Umbilical cord (tissue), 1 donor: ENCODE measurements at regions not wholly inside any gene's neighbourhood (a gene's known extent, or its start where the extent isn't known, plus 50 kb on each side); places are given as distances from the start of the nearest gene placed in this dataset.
"Not testable (repeated sequence)": the region's sequence is repeated elsewhere in the genome, so short reads cannot be mapped to it uniquely, and the experiment has no call there.

Experiments
- DNase-seq: peaks from one replicate; pipeline ENCODE4 v3.0.0-alpha.2; 2015; ENCODE audit warnings: low spot score

DNA sequence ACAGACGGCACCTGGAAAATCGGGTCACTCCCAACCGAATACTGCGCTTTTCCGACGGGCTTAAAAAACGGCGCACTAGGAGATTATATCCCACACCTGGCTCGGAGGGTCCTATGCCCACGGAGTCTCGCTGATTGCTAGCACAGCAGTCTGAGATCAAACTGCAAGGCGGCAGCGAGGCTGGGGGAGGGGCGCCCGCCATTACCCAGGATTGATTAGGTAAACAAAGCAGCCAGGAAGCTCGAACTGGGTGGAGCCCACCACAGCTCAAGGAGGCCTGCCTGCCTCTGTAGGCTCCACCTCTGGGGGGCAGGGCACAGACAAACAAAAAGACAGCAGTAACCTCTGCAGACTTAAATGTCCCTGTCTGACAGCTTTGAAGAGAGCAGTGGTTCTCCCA lies 64.5 kb downstream of the SLC30A10 start:
- not testable (repeated sequence) for DNase-seq

DNA sequence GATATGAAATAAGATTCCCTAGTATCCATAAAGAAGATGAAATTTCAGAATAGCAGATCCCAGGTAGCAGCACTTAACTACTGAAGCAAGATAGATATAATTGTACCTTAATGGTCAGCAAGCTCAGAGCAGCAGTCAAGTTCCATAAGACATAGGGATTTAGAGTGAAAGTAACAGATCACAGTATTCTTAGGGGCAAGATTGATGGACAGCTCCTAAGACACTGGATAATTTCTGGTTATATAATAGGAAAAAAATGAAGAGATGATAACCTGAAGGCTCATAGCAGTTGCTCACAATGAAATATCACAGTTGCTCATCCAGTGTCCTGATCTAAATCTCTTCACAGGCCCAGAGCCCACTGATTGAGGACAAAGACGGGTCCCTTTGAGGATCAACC lies 66.0 kb downstream of the SLC30A10 start:
- DNase-seq = no peak

DNA sequence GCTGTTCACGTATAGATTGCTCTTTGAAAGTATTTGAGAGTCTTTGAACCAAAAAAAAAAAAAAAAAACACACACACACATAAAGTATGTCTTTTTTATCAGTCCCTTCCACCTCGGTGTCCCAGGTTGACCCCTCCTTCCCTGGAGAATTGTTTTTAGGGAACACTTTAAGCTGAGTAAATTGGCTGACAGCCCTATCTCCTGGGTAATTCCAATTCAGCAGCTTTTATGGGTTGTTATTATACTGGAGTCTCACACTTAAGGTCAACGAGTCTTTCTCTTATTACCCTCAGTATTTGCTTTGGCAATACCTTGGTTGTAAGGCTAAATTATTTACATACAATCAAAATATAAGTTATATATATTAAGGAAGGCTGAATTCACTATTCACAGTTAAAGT lies 69.4 kb downstream of the SLC30A10 start:
- DNase-seq = no peak

DNA sequence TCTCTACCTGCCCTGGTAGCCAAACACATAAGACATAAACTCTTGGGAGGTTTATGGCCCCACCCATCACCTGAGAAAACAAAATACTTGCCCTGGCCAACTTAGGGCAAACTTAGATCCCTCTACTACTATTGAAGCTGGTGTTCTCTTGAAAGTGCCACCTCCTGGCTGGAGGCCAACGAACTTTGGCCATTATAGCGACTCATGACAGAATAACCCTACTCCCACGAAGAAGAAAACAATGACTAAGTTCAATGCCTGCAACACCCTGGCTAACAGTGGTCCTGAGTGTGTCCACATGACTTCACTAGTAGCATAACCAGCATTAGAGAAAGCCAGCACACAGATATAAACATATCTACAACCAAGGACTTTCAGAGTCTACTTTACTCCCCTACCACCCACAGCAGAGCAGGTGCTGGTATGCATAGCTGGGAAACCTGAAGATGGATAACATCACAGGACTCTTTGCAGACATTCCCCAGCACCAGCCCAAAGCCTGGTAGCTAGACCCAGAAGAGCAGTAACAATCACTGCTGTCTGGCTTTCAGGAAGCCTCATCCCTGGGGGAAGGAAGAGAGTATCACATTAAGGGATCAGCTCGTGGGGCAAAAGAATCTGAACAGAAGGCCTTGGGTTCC lies 81.0 kb downstream of the SLC30A10 start:
- DNase-seq = no peak

DNA sequence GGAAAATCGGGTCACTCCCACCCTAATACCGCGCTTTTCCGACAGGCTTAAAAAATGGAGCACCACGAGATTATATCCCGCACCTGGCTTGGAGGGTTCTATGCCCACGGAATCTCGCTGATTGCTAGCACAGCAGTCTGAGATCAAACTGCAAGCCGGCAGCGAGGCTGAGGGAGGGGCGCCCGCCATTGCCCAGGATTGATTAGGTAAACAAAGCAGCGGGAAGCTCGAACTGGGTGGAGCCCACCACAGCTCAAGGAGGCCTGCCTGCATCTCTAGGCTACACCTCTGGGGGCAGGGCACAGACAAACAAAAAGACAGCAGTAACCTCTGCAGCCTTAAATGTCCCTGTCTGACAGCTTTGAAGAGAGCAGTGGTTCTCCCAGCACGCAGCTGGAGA lies 88.8 kb downstream of the SLC30A10 start:
- DNase-seq = not testable (repeated sequence)

DNA sequence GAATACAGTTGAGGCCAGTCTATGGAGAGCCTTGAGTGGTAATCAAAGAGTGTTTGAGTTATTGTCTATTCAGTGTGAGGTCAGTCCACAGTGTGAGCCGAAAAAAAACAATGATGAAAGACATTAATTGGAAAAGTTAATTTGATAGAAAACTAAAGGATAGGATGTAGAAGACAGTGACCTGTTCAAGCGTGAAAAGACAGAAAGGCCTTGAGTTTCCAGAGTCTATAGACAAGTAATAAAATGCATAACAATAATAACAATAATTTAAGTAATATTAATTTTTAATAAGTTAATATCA lies 90.4 kb downstream of the SLC30A10 start:
- DNase-seq = no peak

DNA sequence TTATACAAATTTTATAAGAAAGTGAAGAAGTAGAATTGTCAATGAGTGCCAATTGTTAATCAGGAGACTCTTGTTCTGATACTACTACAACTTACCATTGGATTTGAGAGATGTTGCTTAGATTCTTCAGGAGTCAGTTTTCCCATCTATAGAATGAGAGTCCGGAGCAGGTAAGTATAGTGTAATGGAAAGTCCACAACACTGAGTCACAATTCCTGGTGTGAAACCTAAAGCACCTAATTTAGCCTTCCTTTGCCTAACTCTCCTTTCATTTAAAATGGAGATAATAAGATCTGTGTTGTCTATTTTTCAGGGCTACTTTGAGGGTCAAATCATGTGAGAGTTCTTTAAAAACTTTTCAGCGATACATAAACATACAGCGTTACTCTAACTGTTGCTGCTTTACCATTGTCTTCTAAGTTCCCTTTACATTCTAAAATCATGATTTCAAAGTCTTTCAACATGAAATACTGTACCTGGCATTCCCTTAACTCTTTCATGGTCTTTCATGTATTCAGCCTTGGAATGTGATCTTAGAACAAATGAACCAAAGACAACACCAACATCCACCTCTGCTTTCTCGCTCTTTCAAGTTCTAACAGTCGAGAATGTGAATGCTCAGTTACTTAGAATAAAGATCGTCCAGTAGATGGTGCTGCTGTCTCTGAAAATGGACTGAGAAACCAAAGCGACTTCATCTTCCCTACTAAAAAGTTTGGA lies 90.9 kb downstream of the SLC30A10 start:
- DNase-seq = peak; percentile 69

DNA sequence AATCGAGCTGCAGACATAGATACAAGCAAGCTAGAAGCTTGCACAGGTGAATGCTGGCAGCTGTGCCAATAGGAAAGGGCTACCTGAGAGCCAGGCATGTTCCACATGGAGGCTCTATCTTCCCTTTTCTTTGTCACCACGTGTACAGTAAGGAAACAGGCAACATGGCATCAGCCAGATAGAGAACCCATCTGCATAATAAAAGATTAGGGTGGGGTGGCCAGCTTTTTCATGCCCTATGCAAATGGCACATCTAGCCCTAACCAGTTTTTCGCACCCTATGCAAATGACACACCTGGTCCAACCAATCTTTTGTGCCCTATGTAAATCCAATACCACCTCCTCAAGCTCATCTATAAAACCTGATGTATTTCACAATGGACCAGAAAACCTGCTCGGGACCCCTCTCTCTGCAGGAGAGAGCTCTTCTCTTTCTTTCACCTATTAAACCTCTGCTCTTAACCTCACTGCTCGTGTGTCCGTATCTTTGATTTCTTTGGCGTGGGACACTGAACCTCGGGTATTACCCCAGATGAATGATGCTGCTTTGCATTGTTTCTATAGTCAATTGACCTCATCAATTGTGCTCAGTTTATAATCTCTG lies 93.9 kb downstream of the SLC30A10 start:
- DNase-seq = no peak

DNA sequence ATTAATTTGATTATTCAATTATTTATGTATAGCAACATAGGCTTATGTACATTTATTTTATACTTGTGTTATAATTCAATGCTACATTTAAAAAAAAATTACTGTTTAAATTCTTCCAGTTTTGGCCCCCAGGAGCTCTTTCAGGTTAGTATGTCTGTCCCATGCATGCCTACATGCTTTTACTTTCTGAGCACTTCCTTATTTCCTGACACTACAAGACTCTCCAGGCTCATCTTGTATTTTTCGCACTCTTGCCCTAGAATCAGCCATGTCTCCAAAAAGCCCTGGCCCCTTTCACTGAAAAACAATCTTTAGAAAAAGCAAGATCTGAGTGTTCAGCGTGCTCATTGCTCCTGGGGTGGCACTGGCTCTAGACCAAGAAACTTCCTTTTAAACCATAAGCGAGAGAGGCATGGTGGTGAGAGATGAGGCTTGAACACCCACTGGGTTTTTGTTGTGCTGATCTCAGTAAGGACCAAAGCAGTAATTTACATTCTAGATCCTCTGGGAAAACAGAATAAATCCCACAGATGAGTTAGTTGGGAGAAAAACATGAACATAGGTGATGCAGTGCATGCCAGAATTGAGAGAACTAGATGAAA lies 95.0 kb downstream of the SLC30A10 start:
- no peak for DNase-seq

DNA sequence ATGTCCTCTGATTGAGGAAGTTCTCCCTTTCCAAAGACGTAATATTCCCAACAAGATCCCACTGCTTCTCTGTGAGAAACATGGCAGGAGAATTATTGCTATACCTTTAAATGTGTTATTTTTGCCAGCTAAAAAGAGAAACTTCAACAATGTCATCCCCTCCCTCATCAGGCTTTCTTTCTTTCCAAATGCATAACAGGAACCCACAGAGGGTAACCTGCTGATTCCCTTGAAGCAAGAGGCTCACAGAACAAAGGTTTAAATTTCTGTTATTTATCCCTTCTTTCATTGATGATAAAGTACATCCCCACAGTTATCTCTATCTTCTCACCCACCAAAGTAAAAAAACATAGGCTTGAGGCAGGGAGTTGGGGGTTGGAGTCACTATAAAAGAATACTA lies 102.1 kb downstream of the SLC30A10 start:
- DNase-seq = no peak

DNA sequence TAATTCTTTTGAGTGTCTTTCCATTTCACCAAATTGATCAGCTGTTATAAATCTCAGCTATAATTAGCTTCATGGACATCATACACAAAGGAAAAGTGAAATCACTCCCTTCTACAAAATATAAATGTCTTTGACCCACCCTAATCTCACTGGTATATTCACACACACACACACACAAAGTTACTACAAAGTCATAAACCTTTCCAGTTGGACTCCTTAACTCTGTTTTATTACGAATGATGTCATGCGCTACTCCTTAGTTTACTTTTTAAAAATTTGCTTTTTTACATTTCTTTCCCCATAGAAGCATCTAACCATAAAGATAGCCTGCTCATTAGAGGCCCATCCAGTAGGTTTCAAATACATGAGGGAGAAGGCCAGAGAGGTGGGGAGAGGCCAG lies 103.0 kb downstream of the SLC30A10 start:
- DNase-seq = no peak

DNA sequence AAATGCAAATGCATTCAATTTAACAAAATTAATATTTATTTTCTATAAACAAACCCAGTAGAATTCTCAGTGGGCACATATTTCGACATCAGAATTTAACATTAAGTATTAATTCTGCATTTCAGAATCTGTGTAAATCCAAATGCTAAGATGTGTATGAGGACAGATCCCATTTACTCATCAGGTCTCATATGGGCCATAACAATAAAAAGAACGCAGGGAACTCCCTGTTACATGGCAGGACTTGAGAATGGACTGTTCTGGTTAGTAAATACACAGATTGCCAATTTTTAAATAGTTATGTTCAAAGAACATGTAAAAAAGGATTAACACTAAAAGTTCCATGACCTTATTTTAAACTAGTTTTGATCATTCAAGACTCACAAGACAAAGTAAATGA lies 104.0 kb downstream of the SLC30A10 start:
- DNase-seq = no peak

DNA sequence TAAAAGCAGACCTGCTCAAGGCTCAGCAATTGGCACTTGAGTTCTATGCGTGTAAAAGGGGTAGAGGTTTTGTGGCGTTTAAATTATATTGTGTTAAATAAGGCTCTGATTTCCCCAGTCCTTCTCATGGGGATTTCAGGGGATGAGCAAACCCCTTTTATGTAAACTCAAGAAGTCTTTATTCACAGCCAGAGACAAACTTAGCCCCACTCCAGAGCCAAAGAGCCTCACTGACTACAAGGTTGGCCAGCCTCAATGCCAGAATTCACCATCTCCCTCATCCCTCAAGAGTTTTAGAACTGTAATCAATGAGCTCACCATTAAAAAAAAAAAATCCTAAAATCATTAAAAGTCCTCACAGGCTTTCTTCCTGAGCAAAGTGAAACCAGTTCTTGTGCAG lies 107.8 kb downstream of the SLC30A10 start:
- peak; percentile 4 for DNase-seq

DNA sequence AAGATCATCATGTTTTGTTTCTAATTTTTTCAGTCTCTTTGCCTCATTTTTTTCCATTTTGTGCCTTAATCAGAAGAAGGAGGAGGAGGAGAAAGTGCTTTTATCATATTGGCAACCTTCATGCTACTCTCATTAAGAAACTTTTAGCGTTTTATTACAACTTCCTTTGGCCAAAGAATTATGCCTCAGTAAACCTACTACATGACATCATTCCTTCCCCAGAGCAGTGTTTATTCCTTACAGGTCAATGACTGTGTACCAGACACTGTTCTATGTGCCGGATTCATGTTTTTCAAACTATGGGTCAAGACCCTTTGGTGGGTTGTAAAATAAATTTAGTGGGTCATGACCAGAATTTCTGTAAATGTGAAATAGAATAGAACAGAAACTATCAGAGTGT lies 110.4 kb downstream of the SLC30A10 start:
- DNase-seq = no peak

DNA sequence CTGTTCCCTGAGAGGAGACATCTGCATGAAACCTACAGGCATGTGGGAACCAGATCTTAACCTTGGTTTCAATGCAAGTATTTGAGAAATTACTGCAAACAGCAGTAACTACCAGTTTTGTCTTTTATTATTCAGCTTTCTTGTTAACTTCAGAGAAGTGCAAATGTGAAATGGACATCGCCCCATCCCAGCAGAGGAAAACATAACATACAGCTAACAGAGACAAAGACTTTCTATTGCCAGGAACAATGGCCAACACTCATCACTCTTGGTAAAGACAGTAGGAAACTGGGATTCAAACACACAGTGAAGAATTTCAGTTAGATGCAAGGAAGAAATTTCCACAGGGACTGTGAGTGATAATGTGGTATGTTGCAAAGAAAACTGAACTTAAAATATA lies 115.1 kb downstream of the SLC30A10 start:
- DNase-seq = no peak

DNA sequence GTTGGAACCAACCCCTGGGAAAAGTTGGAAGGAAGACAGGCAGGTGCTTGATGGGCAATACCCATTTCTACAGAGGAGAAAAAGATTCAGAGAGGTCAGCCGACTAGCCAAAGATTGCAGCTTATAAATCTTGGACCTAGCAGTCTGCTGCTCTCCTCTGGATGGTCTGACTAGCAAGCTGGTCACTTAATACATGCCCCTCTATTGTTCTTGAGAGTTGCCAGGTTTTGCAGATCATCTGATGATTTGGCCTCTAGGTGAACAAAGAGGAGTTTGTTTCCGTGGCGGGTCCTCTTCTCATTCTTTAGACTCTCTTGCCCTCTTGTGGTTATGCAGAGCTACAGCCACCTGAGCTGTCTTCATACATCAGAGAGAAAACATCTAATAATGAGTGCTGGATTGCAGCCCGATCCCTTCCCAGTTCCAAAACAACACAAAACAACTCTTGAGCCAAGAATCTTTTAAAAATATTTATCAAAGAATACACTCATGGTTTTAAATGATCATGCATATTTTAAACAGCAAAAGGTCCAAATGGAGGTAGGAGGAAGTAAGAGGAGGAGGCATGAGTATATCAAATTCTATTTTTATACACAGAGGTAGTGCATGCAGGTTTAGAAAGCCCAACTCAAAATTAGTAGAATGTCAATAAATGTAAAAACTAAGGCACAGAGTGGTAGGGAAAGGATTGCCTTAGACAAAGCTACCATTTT lies 115.7 kb downstream of the SLC30A10 start:
- peak; percentile 50 for DNase-seq

DNA sequence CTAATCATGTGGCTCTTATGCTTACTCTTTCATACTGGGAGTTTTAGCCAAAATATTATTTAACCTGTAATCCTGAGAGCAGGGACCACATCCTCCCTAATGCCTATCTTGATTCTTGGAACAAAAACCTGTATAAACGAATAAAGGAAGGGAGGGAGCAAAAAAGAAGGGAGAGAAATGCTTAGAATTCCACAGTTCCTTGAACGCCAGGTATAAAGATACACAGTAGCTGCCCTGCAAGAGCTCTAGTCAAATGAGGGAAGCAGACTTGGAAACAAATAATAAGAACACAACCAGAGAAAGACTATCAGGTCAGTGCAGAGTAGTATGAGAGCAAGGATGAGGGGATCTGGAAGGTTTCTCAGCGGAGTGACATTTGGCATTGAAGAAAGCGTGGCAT lies 116.3 kb downstream of the SLC30A10 start:
- no peak for DNase-seq

DNA sequence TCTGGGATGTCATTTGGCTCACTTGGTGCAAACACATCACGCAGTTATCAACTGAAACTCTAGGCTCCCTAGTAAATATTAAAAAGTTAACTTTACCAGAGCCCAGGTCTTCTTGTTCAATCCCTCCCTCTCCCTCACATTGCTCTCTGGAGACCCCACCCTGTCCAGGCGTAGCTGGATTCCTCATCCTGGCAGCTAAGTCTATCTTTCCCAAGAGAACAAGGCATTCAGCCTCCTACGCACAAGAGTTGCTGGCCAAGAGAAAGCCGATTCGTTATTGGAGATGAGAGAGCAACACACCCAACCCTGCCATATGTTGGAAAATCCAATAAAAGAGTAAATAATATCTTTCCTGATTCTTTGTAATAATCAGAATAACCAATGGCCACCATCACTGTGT lies 117.9 kb downstream of the SLC30A10 start:
- no peak for DNase-seq

DNA sequence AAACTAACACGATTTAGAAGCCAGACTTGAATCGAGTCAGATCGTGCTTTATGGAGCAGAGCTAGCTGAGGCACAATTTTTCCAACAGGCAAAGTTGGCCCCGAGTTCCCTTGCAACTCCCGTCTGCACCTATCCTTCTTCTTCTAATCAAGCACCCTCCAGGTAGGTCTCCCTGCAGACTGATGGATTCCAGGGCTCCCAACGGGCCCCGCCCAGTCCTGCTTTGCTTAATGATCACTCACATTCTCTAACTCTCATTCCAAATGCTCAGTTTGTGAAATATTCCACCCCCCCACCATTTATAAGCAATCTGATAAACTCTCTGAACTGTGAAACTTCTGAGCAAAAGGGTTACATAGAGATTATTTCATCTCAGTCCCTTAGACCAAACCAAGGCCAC lies 119.6 kb downstream of the SLC30A10 start:
- DNase-seq = no peak

DNA sequence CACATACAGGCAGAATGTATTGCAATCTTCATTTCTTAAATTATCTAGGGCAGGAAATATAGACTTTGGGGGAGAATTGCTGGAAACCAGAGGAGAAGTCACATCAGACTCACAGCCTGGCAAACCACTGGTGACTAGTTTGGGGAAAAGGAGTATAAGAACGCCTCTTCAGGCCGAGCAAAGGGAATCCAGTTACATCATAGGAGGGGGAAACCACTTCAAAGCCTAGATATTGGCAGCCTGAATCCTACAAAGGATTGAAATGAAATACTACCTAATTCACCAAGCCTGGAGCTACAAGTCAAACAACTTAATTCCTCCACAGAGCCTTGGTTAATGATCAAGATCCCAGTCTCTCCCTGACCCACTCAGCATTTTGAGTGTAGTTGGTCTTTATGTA lies 121.7 kb downstream of the SLC30A10 start:
- DNase-seq = no peak

DNA sequence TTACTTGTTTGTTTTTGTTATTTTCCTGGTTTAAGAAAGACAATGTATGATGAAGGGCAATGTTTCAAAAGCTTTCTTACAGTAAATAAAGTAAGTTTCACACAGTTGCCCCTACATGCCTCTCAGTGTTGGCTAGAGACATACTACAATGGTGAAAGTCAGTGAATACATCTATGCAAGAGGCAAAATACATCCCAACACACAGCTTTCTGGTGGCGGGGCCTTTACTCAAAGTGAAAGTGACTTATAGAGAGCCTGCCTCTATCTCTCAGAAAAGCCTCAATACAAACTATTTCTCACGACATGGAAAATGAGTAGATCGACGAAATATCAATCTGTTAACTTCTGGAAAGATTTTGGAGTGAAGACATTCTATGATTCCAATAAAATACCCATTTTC lies 122.3 kb downstream of the SLC30A10 start:
- no peak for DNase-seq

DNA sequence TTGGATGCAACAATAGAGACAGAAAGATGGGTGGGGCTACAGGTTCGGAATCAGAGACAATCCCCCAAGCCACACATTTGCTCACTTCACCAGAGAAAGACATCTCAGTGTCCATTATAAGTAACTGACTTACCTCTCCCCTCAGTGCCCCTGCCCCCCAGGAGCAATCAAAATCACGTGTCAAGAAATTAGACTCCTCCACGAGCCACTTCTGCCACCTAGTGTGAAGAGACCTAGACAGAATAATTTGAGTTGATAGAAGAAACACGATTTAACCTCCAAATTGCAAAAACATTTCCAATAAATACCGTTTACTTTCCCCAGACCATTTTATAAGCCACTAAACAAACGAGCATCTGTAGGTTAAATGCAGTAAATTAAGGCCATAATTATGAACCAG lies 123.2 kb downstream of the SLC30A10 start:
- no peak for DNase-seq
